Common myeloid progenitor, CD34-positive (primary cell): ENCODE measurements at regions not wholly inside any gene's neighbourhood (a gene's known extent, or its start where the extent isn't known, plus 50 kb on each side); places are given as distances from the start of the nearest gene placed in this dataset.

Experiments
- CTCF ChIA-PET: fragments of 350-600 bp; sonication (Branson Sonifier 250); formaldehyde crosslinking; loops from one replicate; lab custom pipeline; 2021; ENCODE audit warnings: antibody characterized with exemption; lab: Charles Lee
- POLR2A ChIA-PET: fragments of 350-600 bp; sonication (Branson Sonifier 250); formaldehyde crosslinking; loops from one replicate; lab custom pipeline; 2021; ENCODE audit warnings: antibody characterized with exemption; lab: Charles Lee
- DNase-seq, 3 donors: peaks; one replicate each; pipeline versions ENCODE4 v3.0.0 to v3.0.0-alpha.2; 2013
- H3K27ac ChIP-seq, 2 experiments: 1 replicate in 1 of 2; 2 replicates in 1 of 2; pipeline ENCODE4 v1.7.0; 2013; ENCODE audit warnings: inconsistent platforms in 2 of 2, low read length in 2 of 2, mild to moderate bottlenecking in 2 of 2, low read depth in 1 of 2, moderate library complexity in 1 of 2; ENCODE audit not compliant: severe bottlenecking in 2 of 2, insufficient read depth in 1 of 2, poor library complexity in 1 of 2
- H3K27me3 ChIP-seq, 5 experiments: replicated peaks in 2 of 5; 1 replicate in 3 of 5; 2 replicates in 2 of 5; pipeline versions ENCODE4 v1.6.1 to v1.7.0; 2013; ENCODE audit warnings: low read length in 4 of 5, mild to moderate bottlenecking in 2 of 5, moderate library complexity in 2 of 5, inconsistent platforms in 1 of 5; ENCODE audit not compliant: insufficient read depth in 5 of 5, control insufficient read depth in 4 of 5
- H3K36me3 ChIP-seq, 4 experiments: 1 replicate in 2 of 4; 2 replicates in 2 of 4; pipeline versions ENCODE4 v1.6.1 to v1.7.0; 2013; ENCODE audit warnings: low read length in 3 of 4, control low read depth in 1 of 4, mild to moderate bottlenecking in 1 of 4; ENCODE audit not compliant: control insufficient read depth in 4 of 4, insufficient read depth in 4 of 4
- H3K4me1 ChIP-seq, 4 experiments: 1 replicate in 3 of 4; 2 replicates in 1 of 4; pipeline versions ENCODE4 v1.6.1 to v1.7.1; 2013; ENCODE audit warnings: low read length in 3 of 4, mild to moderate bottlenecking in 3 of 4, control low read depth in 1 of 4, inconsistent platforms in 1 of 4, moderate library complexity in 1 of 4; ENCODE audit not compliant: control insufficient read depth in 4 of 4, insufficient read depth in 4 of 4; ENCODE audit errors: control extremely low read depth in 1 of 4
- H3K4me3 ChIP-seq, 7 experiments: 1 replicate in 4 of 7; 2 replicates in 3 of 7; pipeline versions ENCODE4 v1.5.1 to v1.7.0; 2013; ENCODE audit warnings: mild to moderate bottlenecking in 7 of 7, low read length in 6 of 7, moderate library complexity in 6 of 7, inconsistent platforms in 2 of 7, low read depth in 2 of 7, control low read depth in 1 of 7; ENCODE audit not compliant: insufficient read depth in 4 of 7, control insufficient read depth in 1 of 7; ENCODE audit errors: extremely low read depth in 1 of 7
- H3K9me3 ChIP-seq, 5 experiments: 1 replicate in 4 of 5; 2 replicates in 1 of 5; pipeline versions ENCODE4 v1.6.1 to v1.7.1; 2013; ENCODE audit warnings: low read length in 4 of 5, mild to moderate bottlenecking in 2 of 5, inconsistent platforms in 1 of 5, low read depth in 1 of 5, moderate library complexity in 1 of 5; ENCODE audit not compliant: control insufficient read depth in 4 of 5, insufficient read depth in 2 of 5; ENCODE audit errors: control extremely low read depth in 1 of 5
- WGBS: methylation state at CpG from one replicate; pipeline ENCODE4 v1.1.5; 2013; ENCODE audit not compliant: insufficient coverage; 5-methylcytosine and 5-hydroxymethylcytosine counted together

GRCh38 chr2:120432293-120432975, 86.5 kb downstream of the INHBB start:
- 98% methylated on average over 16 of the region's 24 CpGs for WGBS
- Histone ChIP-seq H3K9me3 (no peaks in the 10 kb centered on the region), H3K27ac (no peak overlapping the region), H3K4me3 (no peak overlapping the region), H3K27me3 (peaks cover 0 to 17% (median 6%) of the 10 kb centered on the region in 5 experiments), H3K4me1 (no peaks in the 10 kb centered on the region), H3K36me3 (no peaks in the 10 kb centered on the region)
- ChIA-PET POLR2A (no interaction called here), CTCF (no interaction called here)
- no peak for DNase-seq

GRCh38 chr2:120432976-120433815, 87.3 kb downstream of the INHBB start:
- no peak overlapping the region for H3K4me3 ChIP-seq
- WGBS = 97% methylated on average over 15 of the region's 17 CpGs
- H3K36me3 ChIP-seq = no peaks in the 10 kb centered on the region
- no peak overlapping the region for H3K27ac ChIP-seq
- H3K4me1 ChIP-seq = no peaks in the 10 kb centered on the region
- ChIA-PET CTCF (no interaction called here), POLR2A (no interaction called here)
- H3K27me3 ChIP-seq = peaks cover 0 to 20% (median 10%) of the 10 kb centered on the region in 5 experiments
- no peak for DNase-seq
- no peaks in the 10 kb centered on the region for H3K9me3 ChIP-seq

DNA sequence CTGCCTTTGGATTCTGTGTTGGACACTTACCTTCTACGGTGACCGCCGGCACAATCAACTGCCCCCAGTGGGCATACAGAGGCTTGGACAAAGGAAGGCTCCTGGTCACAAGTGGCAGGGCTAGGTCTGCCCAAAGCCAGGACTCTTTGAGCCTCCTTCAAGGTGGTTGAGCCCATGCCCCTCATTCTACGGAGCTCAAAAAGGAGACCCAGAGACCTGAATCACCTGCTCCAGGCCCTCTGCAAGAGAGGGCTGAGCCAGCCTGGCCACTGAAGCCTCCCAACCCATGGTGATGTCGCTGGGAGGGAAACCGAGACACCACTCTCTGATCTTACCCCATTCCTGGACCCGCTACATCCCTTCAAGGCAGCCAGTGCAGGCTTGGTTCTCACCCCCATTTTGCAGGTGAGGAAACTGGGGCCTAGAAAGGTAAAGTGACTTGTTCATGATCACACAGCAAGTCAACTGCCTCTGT, 87.9 kb downstream of the INHBB start:
- POLR2A ChIA-PET = no interaction called here
- Histone ChIP-seq H3K4me3 (no peak overlapping the region), H3K4me1 (no peaks in the 10 kb centered on the region), H3K27me3 (peaks cover 0 to 25% (median 17%) of the 10 kb centered on the region in 5 experiments), H3K9me3 (no peaks in the 10 kb centered on the region), H3K36me3 (no peaks in the 10 kb centered on the region), H3K27ac (no peak overlapping the region)
- no peak for DNase-seq
- WGBS = 100% methylated on average over 5 of the region's 7 CpGs
- CTCF ChIA-PET = no interaction called here

DNA sequence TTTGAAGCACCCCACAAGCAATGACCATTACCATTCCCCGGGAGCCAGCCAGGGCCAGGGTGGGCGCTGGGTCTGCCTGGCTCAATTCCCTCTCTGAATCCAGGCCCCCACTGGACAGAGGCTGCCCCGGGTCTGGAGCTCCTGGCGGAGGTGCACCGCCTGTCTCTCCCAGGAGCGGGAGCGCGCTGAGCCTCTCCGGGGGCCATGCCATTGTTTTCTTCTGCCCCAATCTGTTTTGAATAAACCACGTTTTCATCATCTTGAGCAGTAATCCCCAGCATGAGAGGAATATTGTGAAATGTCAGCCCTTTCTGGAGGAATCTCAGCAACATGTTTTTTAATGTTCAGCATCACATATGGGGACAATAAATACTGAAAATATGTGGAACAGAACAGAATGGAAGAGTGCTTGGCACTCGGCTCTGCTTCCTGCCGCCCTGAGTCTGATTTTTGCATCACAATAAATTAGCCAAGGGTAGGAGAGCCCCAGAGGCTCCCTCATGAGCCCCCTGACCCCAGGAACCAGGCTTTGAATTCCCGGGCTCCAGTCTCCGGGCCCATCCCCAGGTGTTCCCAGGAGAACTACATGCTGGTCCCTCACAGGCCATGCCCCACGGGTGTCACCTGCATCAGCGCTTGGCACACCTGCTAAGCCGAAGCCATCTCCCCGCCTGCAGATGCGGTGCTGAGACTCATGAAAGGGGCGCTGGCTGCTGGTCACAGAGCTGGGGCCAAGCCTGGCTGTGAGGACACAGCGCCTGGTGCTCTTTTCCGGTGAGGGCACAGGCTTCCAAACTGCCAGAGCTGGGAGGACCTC, 88.8 kb downstream of the INHBB start:
- CTCF ChIA-PET = interaction anchor here (1.1 kb wide), 1 partner anchor 91 kb away, joined by 3 read pairs; no protein-coding TSS in a partner anchor
- H3K27ac ChIP-seq = no peak overlapping the region
- no peaks in the 10 kb centered on the region for H3K36me3 ChIP-seq
- 70% methylated on average over 13 of the region's 22 CpGs for WGBS
- peaks cover 0 to 32% (median 19%) of the 10 kb centered on the region in 5 experiments for H3K27me3 ChIP-seq
- POLR2A ChIA-PET = no interaction called here
- no peak overlapping the region for H3K4me3 ChIP-seq
- H3K9me3 ChIP-seq = no peaks in the 10 kb centered on the region
- H3K4me1 ChIP-seq = no peaks in the 10 kb centered on the region
- no peak for DNase-seq

GRCh38 chr2:120435671-120436459, 89.9 kb downstream of the INHBB start:
- CTCF ChIA-PET = interaction anchor here (1.0 to 1.2 kb wide), 3 partner anchors 8 to 121 kb away, joined by 3 read pairs; no protein-coding TSS in a partner anchor
- Histone ChIP-seq H3K4me1 (no peaks in the 10 kb centered on the region), H3K9me3 (no peaks in the 10 kb centered on the region), H3K27ac (no peak overlapping the region), H3K4me3 (no peak overlapping the region), H3K36me3 (no peaks in the 10 kb centered on the region), H3K27me3 (peaks cover 0 to 42% (median 21%) of the 10 kb centered on the region in 5 experiments)
- DNase-seq = no peak
- POLR2A ChIA-PET = no interaction called here
- WGBS = 97% methylated on average over 9 of the region's 11 CpGs

DNA sequence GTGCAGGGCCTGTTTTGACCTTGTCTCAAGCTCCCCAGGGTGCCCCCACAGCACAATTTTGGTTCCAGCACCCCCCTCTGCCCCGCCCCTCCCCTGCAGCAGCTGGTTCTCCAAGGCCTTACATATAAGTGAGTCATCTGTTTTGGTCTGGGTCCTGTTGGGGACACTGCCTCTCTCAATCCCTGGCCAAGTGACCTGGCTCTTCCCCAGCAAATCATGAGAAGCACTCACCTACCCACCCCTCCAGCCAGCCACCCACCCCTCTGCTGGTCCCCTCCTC, 90.5 kb downstream of the INHBB start:
- DNase-seq = no peak
- Histone ChIP-seq H3K36me3 (no peaks in the 10 kb centered on the region), H3K9me3 (no peaks in the 10 kb centered on the region), H3K4me1 (no peaks in the 10 kb centered on the region), H3K27me3 (peaks cover 0 to 46% (median 25%) of the 10 kb centered on the region in 5 experiments), H3K4me3 (no peak overlapping the region), H3K27ac (no peak overlapping the region)
- POLR2A ChIA-PET = no interaction called here
- CTCF ChIA-PET = interaction anchor here (1.0 to 1.2 kb wide), 2 partner anchors 9 to 122 kb away, joined by 3 read pairs; no protein-coding TSS in a partner anchor
- WGBS = no CpG with 5 or more reads among the region's 1 CpG
